ENCODE measurements at regions not wholly inside any gene's neighbourhood (a gene's known extent, or its start where the extent isn't known, plus 50 kb on each side); places are given as distances from the start of the nearest gene placed in this dataset.

DNA sequence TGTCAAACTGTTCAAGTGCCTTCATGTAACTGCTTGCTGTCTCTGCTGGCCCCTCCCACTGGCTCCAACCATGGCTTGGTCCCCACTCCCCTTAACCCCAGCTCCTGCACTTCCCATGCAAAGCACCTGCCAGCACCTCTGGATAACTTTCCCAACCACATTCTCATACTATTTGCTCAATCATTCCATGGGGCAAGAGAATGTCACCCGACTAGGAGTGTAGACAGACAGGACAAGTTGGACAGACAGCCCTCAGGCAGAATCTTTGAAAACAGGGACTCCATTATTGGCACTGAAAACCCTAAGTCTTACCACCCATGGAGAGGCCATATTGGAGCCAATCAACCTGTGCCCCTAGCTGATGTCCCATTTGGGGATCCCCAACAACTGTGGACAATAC is 246.5 kb downstream of the RPLP1 start:
- WGBS (ENCODE audit: low lambda C conversion rate): 13% methylated on average over 1 of the region's 1 CpG
- Histone ChIP-seq H3K4me3 (ENCODE audit: low read depth in 2 of 2, low read length in 1 of 2) (no peak overlapping the region), H3K27me3 (ENCODE audit: insufficient read depth) (peaks cover 13% of the 10 kb centered on the region; the same call in 1 of the 2 replicates), H3F3A (replicated peaks; ENCODE audit: insufficient read depth) (no peaks in the 10 kb centered on the region), H4K20me1 (ENCODE audit: insufficient read depth) (no peaks in the 10 kb centered on the region), H3K27ac (ENCODE audit: low read depth in 2 of 2, low read length in 1 of 2) (no peak overlapping the region), H2AFZ (ENCODE audit: low read depth) (no peak overlapping the region), H3K4me1 (ENCODE audit: control insufficient read depth in 1 of 2, insufficient read depth in 2 of 2, low read depth in 1 of 2, low read length in 1 of 2) (peaks cover 0 to 2% of the 10 kb centered on the region in 2 experiments; a peak in 1 of 4 replicates), H3K36me3 (replicated peaks in 1 of 2; ENCODE audit: control insufficient read depth in 1 of 2, insufficient read depth in 2 of 2, low read length in 1 of 2) (no peaks in the 10 kb centered on the region), H3K9ac (no peak overlapping the region), H3K4me2 (no peak overlapping the region), H3K9me3 (no peaks in the 10 kb centered on the region), H3K79me2 (ENCODE audit: insufficient read depth) (no peaks in the 10 kb centered on the region), H3K9me2 (no peaks in the 10 kb centered on the region)
- no peak for TF ChIP-seq NRF1 (IDR thresholded peaks at IDR 0.05; ENCODE audit: low read depth, low read length)
- TF ChIP-seq RXRA (IDR thresholded peaks at IDR 0.05; ENCODE audit: borderline replicate concordance, low read depth): no peak
- no peak for TF ChIP-seq MEF2A (IDR thresholded peaks at IDR 0.05; ENCODE audit: borderline replicate concordance, low read depth)
- no peak for TF ChIP-seq CTCF (IDR thresholded peaks at IDR 0.05)
- POLR2A ChIA-PET: no interaction called here
- DNase-seq: no peak
- CTCF ChIA-PET: no interaction called here

DNA sequence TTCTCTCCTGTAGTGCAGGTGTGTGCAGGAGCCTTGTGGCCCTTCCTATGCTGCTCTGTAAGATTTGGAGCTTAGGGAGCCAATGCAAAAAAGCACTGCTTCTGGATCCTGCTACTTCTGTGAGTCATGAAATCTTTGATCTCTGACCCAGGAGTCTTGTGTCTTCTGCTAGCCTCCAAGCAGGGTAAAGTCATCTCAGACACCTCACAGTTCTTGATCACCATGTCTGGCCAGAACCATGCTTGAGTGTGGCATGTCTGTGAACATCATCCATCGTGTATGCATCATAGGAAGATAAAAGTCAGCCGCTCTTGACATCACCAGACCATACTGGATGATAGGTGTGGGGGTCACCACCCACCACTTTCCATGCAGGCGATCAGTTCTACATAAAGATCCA is 247.8 kb downstream of the RPLP1 start:
- no peak for DNase-seq
- TF ChIP-seq, protein P1, sequence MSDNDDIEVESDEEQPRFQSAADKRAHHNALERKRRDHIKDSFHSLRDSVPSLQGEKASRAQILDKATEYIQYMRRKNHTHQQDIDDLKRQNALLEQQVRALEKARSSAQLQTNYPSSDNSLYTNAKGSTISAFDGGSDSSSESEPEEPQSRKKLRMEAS (IDR thresholded peaks at IDR 0.05; ENCODE audit: low read depth): no peak
- no peak for TF ChIP-seq ELF1 (IDR thresholded peaks at IDR 0.05)
- TF ChIP-seq, protein P2, sequence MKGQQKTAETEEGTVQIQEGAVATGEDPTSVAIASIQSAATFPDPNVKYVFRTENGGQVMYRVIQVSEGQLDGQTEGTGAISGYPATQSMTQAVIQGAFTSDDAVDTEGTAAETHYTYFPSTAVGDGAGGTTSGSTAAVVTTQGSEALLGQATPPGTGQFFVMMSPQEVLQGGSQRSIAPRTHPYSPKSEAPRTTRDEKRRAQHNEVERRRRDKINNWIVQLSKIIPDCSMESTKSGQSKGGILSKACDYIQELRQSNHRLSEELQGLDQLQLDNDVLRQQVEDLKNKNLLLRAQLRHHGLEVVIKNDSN (IDR thresholded peaks at IDR 0.05; ENCODE audit: borderline replicate concordance, low read depth): no peak
- no peak for TF ChIP-seq FOXJ3 (CRISPR knock-in tag; IDR thresholded peaks at IDR 0.05)
- no peak for TF ChIP-seq GABPA (IDR thresholded peaks at IDR 0.05; ENCODE audit: low read depth)
- TF ChIP-seq RFX5 (IDR thresholded peaks at IDR 0.05; ENCODE audit: low read length): no peak
- TF ChIP-seq SMC3 (IDR thresholded peaks at IDR 0.05; ENCODE audit: low read depth, low read length): no peak
- TF ChIP-seq RAD21 (IDR thresholded peaks at IDR 0.05; ENCODE audit: low read length): no peak
- TF ChIP-seq CTCF (IDR thresholded peaks at IDR 0.05): no peak
- TF ChIP-seq EZH2phosphoT487 (IDR thresholded peaks at IDR 0.05; ENCODE audit: borderline replicate concordance, low read depth): no peak
- TF ChIP-seq TCF12 (IDR thresholded peaks at IDR 0.05): no peak
- TF ChIP-seq TAF1 (IDR thresholded peaks at IDR 0.05; ENCODE audit: borderline replicate concordance, low read depth, low read length): no peak
- no peak for TF ChIP-seq NFIC (IDR thresholded peaks at IDR 0.05; ENCODE audit: borderline replicate concordance)
- TF ChIP-seq YY1 (IDR thresholded peaks at IDR 0.05; ENCODE audit: low read depth): no peak
- TF ChIP-seq RCOR1 (IDR thresholded peaks at IDR 0.05; ENCODE audit: low read length): no peak
- no peak for TF ChIP-seq SIN3A (IDR thresholded peaks at IDR 0.05; ENCODE audit: borderline replicate concordance, low read depth, low read length)
- no peak for TF ChIP-seq MEF2A (IDR thresholded peaks at IDR 0.05; ENCODE audit: borderline replicate concordance, low read depth)
- Histone ChIP-seq H3K4me2 (no peak overlapping the region), H3K27me3 (ENCODE audit: insufficient read depth) (peaks cover 6% of the 10 kb centered on the region; the same call in 1 of the 2 replicates), H2AFZ (ENCODE audit: low read depth) (no peak overlapping the region), H3K9me2 (no peaks in the 10 kb centered on the region), H3K27ac (ENCODE audit: low read depth in 2 of 2, low read length in 1 of 2) (no peak overlapping the region), H3K4me1 (ENCODE audit: control insufficient read depth in 1 of 2, insufficient read depth in 2 of 2, low read depth in 1 of 2, low read length in 1 of 2) (peaks cover 0 to 2% of the 10 kb centered on the region in 2 experiments; a peak in 1 of 4 replicates), H3K36me3 (replicated peaks in 1 of 2; ENCODE audit: control insufficient read depth in 1 of 2, insufficient read depth in 2 of 2, low read length in 1 of 2) (no peaks in the 10 kb centered on the region), H3K9me3 (no peaks in the 10 kb centered on the region), H3K79me2 (ENCODE audit: insufficient read depth) (no peaks in the 10 kb centered on the region), H3K9ac (no peak overlapping the region), H3F3A (replicated peaks; ENCODE audit: insufficient read depth) (no peaks in the 10 kb centered on the region), H3K4me3 (ENCODE audit: low read depth in 2 of 2, low read length in 1 of 2) (no peak overlapping the region), H4K20me1 (ENCODE audit: insufficient read depth) (no peaks in the 10 kb centered on the region)
- ChIA-PET POLR2A (no interaction called here), CTCF (no interaction called here)
- WGBS (ENCODE audit: low lambda C conversion rate): 38% methylated on average over 3 of the region's 3 CpGs

All from SK-N-SH (cell line).